GM12872 (cell line): ENCODE measurements at regions not wholly inside any gene's neighbourhood (a gene's known extent, or its start where the extent isn't known, plus 50 kb on each side); places are given as distances from the start of the nearest gene placed in this dataset.

ENCODE experiments used
- TF ChIP-seq, protein P1 (sequence below): IDR thresholded peaks from 3 replicates; pipeline ENCODE4 v1.5.1; 2011; ENCODE audit warnings: low read depth, mild to moderate bottlenecking, low read length, moderate library complexity; ENCODE audit not compliant: insufficient read depth

DNA sequence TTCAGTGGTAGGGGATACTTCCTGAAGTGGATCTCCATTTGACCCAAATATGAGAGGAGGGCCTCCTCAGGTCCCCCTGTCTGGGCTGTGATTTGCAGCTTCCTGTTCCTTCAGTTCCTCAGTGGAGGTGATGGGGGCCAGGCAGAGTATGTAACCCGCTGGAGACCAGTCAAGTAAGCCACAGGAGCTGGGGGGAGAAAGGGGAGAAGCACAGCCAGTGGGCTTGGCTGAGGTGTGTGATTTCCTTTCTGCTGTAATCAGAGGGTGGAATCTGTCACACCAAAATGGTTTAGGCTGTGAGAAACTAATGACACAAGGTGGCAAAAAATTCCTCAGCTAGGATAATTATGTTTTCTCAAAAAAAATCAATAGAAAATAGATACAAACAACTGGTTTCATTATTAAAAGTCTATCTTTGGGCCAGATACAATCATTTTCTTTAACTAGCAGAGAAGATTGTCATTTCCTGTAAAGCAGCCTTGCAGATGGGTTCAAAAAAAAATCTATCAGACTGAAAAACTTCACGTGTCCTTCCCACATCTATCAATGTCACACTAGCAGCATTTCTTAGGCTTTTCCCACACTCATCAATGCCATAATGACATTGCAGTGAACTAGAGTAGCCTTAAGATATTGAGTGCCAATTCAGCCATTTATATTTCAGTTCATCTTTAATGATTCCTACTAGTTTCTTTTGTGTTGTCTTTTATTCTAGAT lies 1660.3 kb downstream of the EFNB2 start:
- TF ChIP-seq, protein P1, sequence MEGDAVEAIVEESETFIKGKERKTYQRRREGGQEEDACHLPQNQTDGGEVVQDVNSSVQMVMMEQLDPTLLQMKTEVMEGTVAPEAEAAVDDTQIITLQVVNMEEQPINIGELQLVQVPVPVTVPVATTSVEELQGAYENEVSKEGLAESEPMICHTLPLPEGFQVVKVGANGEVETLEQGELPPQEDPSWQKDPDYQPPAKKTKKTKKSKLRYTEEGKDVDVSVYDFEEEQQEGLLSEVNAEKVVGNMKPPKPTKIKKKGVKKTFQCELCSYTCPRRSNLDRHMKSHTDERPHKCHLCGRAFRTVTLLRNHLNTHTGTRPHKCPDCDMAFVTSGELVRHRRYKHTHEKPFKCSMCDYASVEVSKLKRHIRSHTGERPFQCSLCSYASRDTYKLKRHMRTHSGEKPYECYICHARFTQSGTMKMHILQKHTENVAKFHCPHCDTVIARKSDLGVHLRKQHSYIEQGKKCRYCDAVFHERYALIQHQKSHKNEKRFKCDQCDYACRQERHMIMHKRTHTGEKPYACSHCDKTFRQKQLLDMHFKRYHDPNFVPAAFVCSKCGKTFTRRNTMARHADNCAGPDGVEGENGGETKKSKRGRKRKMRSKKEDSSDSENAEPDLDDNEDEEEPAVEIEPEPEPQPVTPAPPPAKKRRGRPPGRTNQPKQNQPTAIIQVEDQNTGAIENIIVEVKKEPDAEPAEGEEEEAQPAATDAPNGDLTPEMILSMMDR: no peak

DNA sequence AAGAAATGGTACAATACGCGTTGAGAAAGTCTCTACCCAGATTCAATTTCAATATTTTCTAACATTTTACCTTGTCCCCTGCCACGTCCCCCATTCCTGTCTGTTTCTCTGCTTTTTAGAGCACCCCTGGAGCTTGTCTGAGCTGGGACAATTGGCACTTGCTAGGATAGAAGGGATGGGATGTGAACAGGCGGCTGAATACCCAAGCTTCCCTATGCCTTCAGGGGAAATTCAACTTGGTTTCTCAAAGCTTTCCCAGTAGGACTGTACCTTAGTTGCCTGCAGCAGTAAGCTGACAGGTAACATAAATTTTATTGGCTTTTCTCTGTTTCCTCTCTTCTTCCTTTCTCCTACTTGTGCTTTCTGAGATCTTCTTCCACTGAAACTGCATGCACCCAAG lies 1663.3 kb downstream of the EFNB2 start:
- TF ChIP-seq, protein P1: no peak

DNA sequence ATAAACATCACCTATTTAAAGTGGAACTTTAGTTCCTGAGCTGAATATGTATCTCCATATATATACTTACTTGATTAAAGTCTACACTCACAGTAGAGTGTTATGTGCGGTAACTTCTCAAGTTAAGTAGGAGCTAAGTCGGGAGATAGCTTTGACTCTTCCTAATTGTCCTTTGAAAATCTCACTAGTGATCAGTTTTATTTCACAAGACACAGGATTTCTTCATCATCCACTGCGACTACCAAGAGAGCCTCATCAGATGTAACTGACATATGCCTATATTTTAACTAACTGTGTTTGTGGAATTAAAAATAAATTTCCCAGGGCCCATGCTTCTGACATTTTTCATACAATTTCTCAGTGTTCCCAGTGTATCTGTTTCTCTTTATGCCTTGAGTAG lies 1664.0 kb downstream of the EFNB2 start:
- TF ChIP-seq, protein P1: no peak

DNA sequence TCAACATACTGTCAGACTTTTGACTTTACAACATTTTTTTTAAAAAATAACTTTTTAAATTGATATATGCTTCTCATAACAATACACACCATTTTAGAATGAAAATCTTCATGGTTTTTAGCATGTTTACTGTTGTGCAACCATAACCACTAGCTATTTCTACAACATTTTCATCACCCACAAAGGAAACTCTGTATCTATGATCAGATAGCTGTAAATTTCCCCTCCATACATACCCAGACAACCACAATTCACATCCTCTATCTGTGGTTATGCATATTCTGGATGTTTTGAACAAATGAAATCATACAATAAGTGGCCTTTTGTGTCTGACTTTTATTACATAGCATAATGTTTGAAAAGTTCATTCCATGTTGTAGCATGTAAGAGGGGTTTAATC lies 1666.0 kb downstream of the EFNB2 start:
- TF ChIP-seq, protein P1: no peak

DNA sequence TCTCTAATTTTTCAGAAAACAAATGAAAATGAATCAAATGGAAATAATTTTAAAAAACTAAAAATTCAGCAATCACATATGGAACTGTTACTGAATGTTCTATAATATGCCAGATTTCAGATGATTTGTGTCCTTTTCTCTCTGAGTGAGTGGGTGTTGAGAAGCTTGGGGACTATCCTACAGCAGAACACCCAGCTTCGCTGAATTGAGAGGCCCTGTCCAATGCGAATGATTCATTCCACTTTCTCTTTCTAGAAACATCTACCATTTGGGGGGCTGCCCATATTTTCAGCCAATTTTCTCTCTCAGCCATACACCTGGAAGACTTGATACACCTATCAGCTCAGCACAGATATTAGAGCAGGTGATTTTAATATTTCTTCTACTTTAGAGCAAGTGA lies 1666.7 kb downstream of the EFNB2 start:
- TF ChIP-seq, protein P1: no peak

DNA sequence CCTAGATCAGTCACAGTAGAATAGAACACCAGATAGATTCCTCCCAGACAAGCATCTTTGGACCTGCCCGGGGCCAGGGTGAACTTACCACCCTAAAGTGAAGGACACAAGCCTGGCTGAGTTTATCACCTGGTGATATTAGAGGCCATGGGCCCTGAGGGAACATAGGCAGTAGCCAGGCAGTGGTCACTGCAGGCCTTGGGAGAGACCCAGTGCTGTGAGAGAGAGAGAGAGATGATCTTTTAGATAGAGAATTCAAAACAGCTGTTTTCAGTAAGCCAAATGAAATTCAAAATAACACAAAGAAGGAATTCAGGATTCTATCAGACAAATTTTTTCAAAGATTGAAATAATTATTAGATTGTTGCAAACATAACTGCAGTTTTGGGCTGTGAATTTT lies 1679.9 kb downstream of the EFNB2 start:
- TF ChIP-seq, protein P1: no peak

DNA sequence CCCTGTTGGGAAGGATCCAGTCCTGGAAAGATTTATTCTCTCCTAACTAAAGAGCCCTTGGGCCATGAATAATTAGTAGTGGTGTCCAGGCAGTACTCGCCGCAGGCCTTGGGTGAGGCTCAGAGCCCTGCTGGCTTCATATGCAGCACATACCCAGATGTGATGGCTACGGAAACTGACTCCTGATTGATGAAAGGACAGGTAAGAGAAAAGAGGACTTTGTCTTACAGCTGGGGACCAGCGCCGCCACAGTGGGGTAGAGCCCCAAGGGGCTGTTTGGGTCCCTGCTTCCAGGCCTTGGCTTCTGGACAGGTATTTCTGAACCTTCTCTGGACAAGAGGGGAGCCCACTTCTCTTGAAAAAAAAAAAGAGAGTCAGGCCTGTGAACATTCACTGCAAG lies 1680.8 kb downstream of the EFNB2 start:
- TF ChIP-seq, protein P1: no peak
